ENCODE measurements at regions not wholly inside any gene's neighbourhood (a gene's known extent, or its start where the extent isn't known, plus 50 kb on each side); places are given as distances from the start of the nearest gene placed in this dataset.

DNA sequence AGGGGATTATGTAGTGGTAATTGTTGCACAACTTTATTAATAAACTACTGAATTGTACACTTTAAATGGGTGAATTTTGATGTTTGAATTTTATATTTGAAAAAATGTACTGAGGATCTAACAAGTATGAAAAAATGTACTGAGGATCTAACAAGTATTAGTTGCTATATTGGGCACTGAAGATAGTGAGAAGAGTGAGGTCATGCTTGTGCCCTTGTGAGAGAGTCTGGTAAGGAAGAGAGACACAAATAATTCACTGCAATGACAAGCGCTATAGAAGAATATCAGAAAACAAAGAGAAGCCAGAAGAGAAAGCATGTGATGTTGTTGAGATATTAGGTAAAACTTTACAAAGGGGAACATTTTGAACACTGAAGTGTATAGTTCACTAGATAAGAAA lies 137.6 kb downstream of the DTWD1 start:
- Mint-ChIP-seq H3K4me1 (no peaks in the 10 kb centered on the region), H3K27me3 (peaks cover 9% of the 10 kb centered on the region), H3K4me3 (no peak overlapping the region), H3K36me3 (ENCODE audit: insufficient read depth) (no peaks in the 10 kb centered on the region), H3K9me3 (peaks cover 29% of the 10 kb centered on the region), H3K27ac (ENCODE audit: low read depth) (no peak overlapping the region)
- no peak for DNase-seq (ENCODE audit: low spot score in 2 of 2)
- no peak for ATAC-seq (replicated peaks; ENCODE audit: extremely low read depth, poor library complexity, severe bottlenecking)

DNA sequence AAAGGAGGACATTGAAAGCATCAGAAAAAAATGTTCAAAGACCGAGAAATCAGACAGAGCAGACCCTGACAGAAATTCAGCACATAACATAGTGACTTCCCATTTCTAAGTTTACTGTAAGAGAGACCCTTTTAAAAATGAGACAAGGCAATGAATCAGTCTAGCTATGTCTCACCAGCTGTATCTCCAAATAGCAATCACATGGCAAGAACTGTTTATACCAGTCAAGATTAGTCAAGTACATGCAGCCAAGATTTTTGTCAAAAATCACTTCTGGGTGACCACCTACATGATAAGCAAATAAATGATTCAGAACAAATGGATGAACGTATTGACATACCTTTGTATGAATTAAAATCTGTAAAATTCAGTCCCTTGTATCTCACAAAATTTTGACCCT lies 138.0 kb downstream of the DTWD1 start:
- Mint-ChIP-seq H3K27ac (ENCODE audit: low read depth) (no peak overlapping the region), H3K27me3 (peaks cover 9% of the 10 kb centered on the region), H3K9me3 (peaks cover 30% of the 10 kb centered on the region), H3K4me1 (no peaks in the 10 kb centered on the region), H3K36me3 (ENCODE audit: insufficient read depth) (no peaks in the 10 kb centered on the region), H3K4me3 (no peak overlapping the region)
- no peak for ATAC-seq (replicated peaks; ENCODE audit: extremely low read depth, poor library complexity, severe bottlenecking)
- DNase-seq (ENCODE audit: low spot score in 2 of 2): no peak

- no peak overlapping the region for H3K27ac Mint-ChIP-seq (ENCODE audit: low read depth)
- no peak overlapping the region for H3K4me3 Mint-ChIP-seq
- H3K36me3 Mint-ChIP-seq (ENCODE audit: insufficient read depth): no peaks in the 10 kb centered on the region
- H3K27me3 Mint-ChIP-seq: no peaks in the 10 kb centered on the region
- DNase-seq (ENCODE audit: low spot score in 2 of 2) (no peak), ATAC-seq (replicated peaks; ENCODE audit: extremely low read depth, poor library complexity, severe bottlenecking) (no peak)
- H3K9me3 Mint-ChIP-seq: peaks cover 35% of the 10 kb centered on the region
- H3K4me1 Mint-ChIP-seq: no peaks in the 10 kb centered on the region
These were observed 139.9 kb downstream of the DTWD1 start for GRCh38 chr15:49760749-49761148.

GRCh38 chr15:49769225-49769624 lies 148.4 kb downstream of the DTWD1 start:
- H3K4me3 Mint-ChIP-seq: no peak overlapping the region
- DNase-seq (ENCODE audit: low spot score in 2 of 2): no peak
- no peak for ATAC-seq (replicated peaks; ENCODE audit: extremely low read depth, poor library complexity, severe bottlenecking)
- peaks cover 18% of the 10 kb centered on the region for H3K9me3 Mint-ChIP-seq
- no peaks in the 10 kb centered on the region for H3K4me1 Mint-ChIP-seq
- H3K27ac Mint-ChIP-seq (ENCODE audit: low read depth): no peak overlapping the region
- no peaks in the 10 kb centered on the region for H3K36me3 Mint-ChIP-seq (ENCODE audit: insufficient read depth)
- H3K27me3 Mint-ChIP-seq: peaks cover 10% of the 10 kb centered on the region

- Mint-ChIP-seq H3K36me3 (ENCODE audit: insufficient read depth) (no peaks in the 10 kb centered on the region), H3K27ac (ENCODE audit: low read depth) (no peak overlapping the region), H3K9me3 (peaks cover 8% of the 10 kb centered on the region), H3K4me1 (no peaks in the 10 kb centered on the region), H3K4me3 (no peak overlapping the region), H3K27me3 (peaks cover 17% of the 10 kb centered on the region)
- no peak for DNase-seq (ENCODE audit: low spot score in 2 of 2)
- no peak for ATAC-seq (replicated peaks; ENCODE audit: extremely low read depth, poor library complexity, severe bottlenecking)
These were observed 168.6 kb downstream of the DTWD1 start for GRCh38 chr15:49789436-49789835.

DNA sequence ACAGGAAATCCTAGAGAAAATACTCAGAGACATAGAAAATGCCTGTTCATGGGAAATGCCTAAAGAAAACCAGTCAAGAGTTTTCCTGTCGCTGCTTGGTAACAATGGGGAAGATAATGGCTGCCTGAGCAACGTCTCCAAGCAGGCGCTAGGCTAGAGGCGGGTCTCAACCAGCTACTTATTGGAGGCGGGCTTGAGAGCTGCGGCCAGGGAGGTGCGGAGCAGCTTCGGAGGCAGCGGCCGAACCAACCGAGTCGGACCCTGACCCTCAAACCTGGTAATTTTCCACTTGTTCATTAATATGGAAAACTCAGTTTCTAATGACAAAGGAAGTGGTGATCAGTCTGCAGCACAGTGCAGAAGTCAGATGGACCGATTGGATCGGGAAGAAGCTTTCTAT lies 173.1 kb downstream of the DTWD1 start:
- no peaks in the 10 kb centered on the region for H3K4me1 Mint-ChIP-seq

DNA sequence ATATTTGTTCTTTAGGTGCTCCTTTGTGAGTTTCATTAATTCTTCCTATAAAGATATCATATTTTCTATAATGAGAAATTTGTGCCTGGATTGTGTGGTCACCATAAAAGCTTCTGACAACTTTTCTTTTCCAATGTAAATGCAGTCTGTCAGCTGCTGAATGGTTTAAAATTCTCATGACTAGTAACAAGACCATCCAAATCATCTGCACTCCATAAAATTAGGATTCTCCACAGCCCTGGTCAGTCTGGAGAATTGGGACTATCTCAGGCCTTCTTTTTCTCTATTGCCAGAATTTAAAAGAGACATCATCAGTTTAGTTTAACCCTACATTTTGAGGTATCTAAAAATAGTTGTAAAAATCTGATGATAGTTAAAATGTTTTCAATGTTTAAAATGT lies 180.9 kb downstream of the DTWD1 start:
- no peak for ATAC-seq (replicated peaks; ENCODE audit: extremely low read depth, poor library complexity, severe bottlenecking)
- no peak overlapping the region for H3K4me3 Mint-ChIP-seq
- no peak overlapping the region for H3K27ac Mint-ChIP-seq (ENCODE audit: low read depth)
- no peak for DNase-seq (ENCODE audit: low spot score in 2 of 2)
- H3K9me3 Mint-ChIP-seq: peaks cover 8% of the 10 kb centered on the region
- H3K27me3 Mint-ChIP-seq: no peaks in the 10 kb centered on the region
- no peaks in the 10 kb centered on the region for H3K4me1 Mint-ChIP-seq
- no peaks in the 10 kb centered on the region for H3K36me3 Mint-ChIP-seq (ENCODE audit: insufficient read depth)

More for the DNA sequence above, 173.1 kb downstream of the DTWD1 start:
- DNase-seq (ENCODE audit: low spot score in 2 of 2) (no peak), ATAC-seq (replicated peaks; ENCODE audit: extremely low read depth, poor library complexity, severe bottlenecking) (no peak)
- H3K36me3 Mint-ChIP-seq (ENCODE audit: insufficient read depth): no peaks in the 10 kb centered on the region
- H3K9me3 Mint-ChIP-seq: peaks cover 2% of the 10 kb centered on the region
- peaks cover 19% of the 10 kb centered on the region for H3K27me3 Mint-ChIP-seq
- H3K4me3 Mint-ChIP-seq: no peak overlapping the region
- H3K27ac Mint-ChIP-seq (ENCODE audit: low read depth): no peak overlapping the region

Measured in central memory CD8-positive, alpha-beta T cell (primary cell).